ENCODE measurements at regions not wholly inside any gene's neighbourhood (a gene's known extent, or its start where the extent isn't known, plus 50 kb on each side); places are given as distances from the start of the nearest gene placed in this dataset.

- intact Hi-C loops (cut with micrococcal nuclease; ENCODE audit: unreplicated experiment) = no loop called here
- H3K4me2 ChIP-seq (ENCODE audit: low read length) = no peak overlapping the region
- DNase-seq (ENCODE audit: low spot score) = no peak
- H3K4me3 ChIP-seq (ENCODE audit: low read depth, low read length, poor library complexity, severe bottlenecking) = no peak overlapping the region
- BruUV-seq (replicated peaks) = no TSS peak
- ChIA-PET CTCF (ENCODE audit: unreplicated experiment) (no interaction called here), POLR2A (interaction anchor here (0.8 kb wide), 1 partner anchor 14 kb away, joined by 4 read pairs; no protein-coding TSS in a partner anchor)
- H3K9me2 ChIP-seq (ENCODE audit: insufficient read depth, low read length) = no peaks in the 10 kb centered on the region
- H2AFZ ChIP-seq (ENCODE audit: low read length) = no peak overlapping the region
- H3K79me2 ChIP-seq (ENCODE audit: insufficient read depth, low read depth, low read length) = no peaks in the 10 kb centered on the region
- no peaks in the 10 kb centered on the region for H3K36me3 ChIP-seq (ENCODE audit: insufficient read depth, low read length)
- no peaks in the 10 kb centered on the region for H3K4me1 ChIP-seq (ENCODE audit: insufficient read depth, low read length, poor library complexity, severe bottlenecking)
- no peak for TF ChIP-seq CTCF (conservative IDR thresholded peaks at IDR 0.05; ENCODE audit: low read length)
- no peak for TF ChIP-seq EZH2phosphoT487 (IDR thresholded peaks at IDR 0.05; ENCODE audit: borderline replicate concordance, low read depth, low read length)
- H3K9me3 ChIP-seq (ENCODE audit: low read length) = no peaks in the 10 kb centered on the region
- no peak overlapping the region for H3K27ac ChIP-seq (ENCODE audit: low read depth, low read length, poor library complexity, severe bottlenecking)
- no peaks in the 10 kb centered on the region for H4K20me1 ChIP-seq (ENCODE audit: insufficient read depth, low read length)
Observed at GRCh38 chr2:156797832-156798231, 361.7 kb downstream of the GPD2 start.

GRCh38 chr2:156800065-156800653 is 364.0 kb downstream of the GPD2 start:
- H3K27ac ChIP-seq (ENCODE audit: low read depth, low read length, poor library complexity, severe bottlenecking) = no peak overlapping the region
- no peaks in the 10 kb centered on the region for H3K79me2 ChIP-seq (ENCODE audit: insufficient read depth, low read depth, low read length)
- H2AFZ ChIP-seq (ENCODE audit: low read length) = no peak overlapping the region
- no peaks in the 10 kb centered on the region for H3K36me3 ChIP-seq (ENCODE audit: insufficient read depth, low read length)
- BruUV-seq (replicated peaks) = no TSS peak
- no peak for DNase-seq (ENCODE audit: low spot score)
- H3K9me2 ChIP-seq (ENCODE audit: insufficient read depth, low read length) = no peaks in the 10 kb centered on the region
- H4K20me1 ChIP-seq (ENCODE audit: insufficient read depth, low read length) = no peaks in the 10 kb centered on the region
- no peak overlapping the region for H3K4me2 ChIP-seq (ENCODE audit: low read length)
- H3K4me3 ChIP-seq (ENCODE audit: low read depth, low read length, poor library complexity, severe bottlenecking) = no peak overlapping the region
- intact Hi-C loops (cut with micrococcal nuclease; ENCODE audit: unreplicated experiment) = no loop called here
- POLR2A ChIA-PET = interaction anchor here (1.0 to 1.4 kb wide), 2 partner anchors 27 to 381 kb away, joined by 3 to 4 read pairs; no protein-coding TSS in a partner anchor
- no peaks in the 10 kb centered on the region for H3K4me1 ChIP-seq (ENCODE audit: insufficient read depth, low read length, poor library complexity, severe bottlenecking)
- TF ChIP-seq CTCF (conservative IDR thresholded peaks at IDR 0.05; ENCODE audit: low read length) = no peak
- TF ChIP-seq EZH2phosphoT487 (IDR thresholded peaks at IDR 0.05; ENCODE audit: borderline replicate concordance, low read depth, low read length) = no peak
- CTCF ChIA-PET (ENCODE audit: unreplicated experiment) = no interaction called here
- no peaks in the 10 kb centered on the region for H3K9me3 ChIP-seq (ENCODE audit: low read length)

GRCh38 chr2:156800781-156801361 is 364.7 kb downstream of the GPD2 start:
- H3K27ac ChIP-seq (ENCODE audit: low read depth, low read length, poor library complexity, severe bottlenecking) = no peak overlapping the region
- H3K9me3 ChIP-seq (ENCODE audit: low read length) = no peaks in the 10 kb centered on the region
- ChIA-PET POLR2A (interaction anchor here (1.0 to 1.4 kb wide), 2 partner anchors 27 to 380 kb away, joined by 3 to 4 read pairs; no protein-coding TSS in a partner anchor), CTCF (ENCODE audit: unreplicated experiment) (no interaction called here)
- DNase-seq (ENCODE audit: low spot score) = no peak
- H3K79me2 ChIP-seq (ENCODE audit: insufficient read depth, low read depth, low read length) = no peaks in the 10 kb centered on the region
- no peaks in the 10 kb centered on the region for H3K36me3 ChIP-seq (ENCODE audit: insufficient read depth, low read length)
- TF ChIP-seq EZH2phosphoT487 (IDR thresholded peaks at IDR 0.05; ENCODE audit: borderline replicate concordance, low read depth, low read length) = no peak
- TF ChIP-seq CTCF (conservative IDR thresholded peaks at IDR 0.05; ENCODE audit: low read length) = no peak
- no peaks in the 10 kb centered on the region for H3K9me2 ChIP-seq (ENCODE audit: insufficient read depth, low read length)
- intact Hi-C loops (cut with micrococcal nuclease; ENCODE audit: unreplicated experiment) = no loop called here
- no peak overlapping the region for H3K4me3 ChIP-seq (ENCODE audit: low read depth, low read length, poor library complexity, severe bottlenecking)
- no peak overlapping the region for H2AFZ ChIP-seq (ENCODE audit: low read length)
- H3K4me2 ChIP-seq (ENCODE audit: low read length) = no peak overlapping the region
- H4K20me1 ChIP-seq (ENCODE audit: insufficient read depth, low read length) = no peaks in the 10 kb centered on the region
- H3K4me1 ChIP-seq (ENCODE audit: insufficient read depth, low read length, poor library complexity, severe bottlenecking) = no peaks in the 10 kb centered on the region
- no TSS peak for BruUV-seq (replicated peaks)

All from OCI-LY7 (cell line).